ENCODE measurements at regions not wholly inside any gene's neighbourhood (a gene's known extent, or its start where the extent isn't known, plus 50 kb on each side); places are given as distances from the start of the nearest gene placed in this dataset.

DNA sequence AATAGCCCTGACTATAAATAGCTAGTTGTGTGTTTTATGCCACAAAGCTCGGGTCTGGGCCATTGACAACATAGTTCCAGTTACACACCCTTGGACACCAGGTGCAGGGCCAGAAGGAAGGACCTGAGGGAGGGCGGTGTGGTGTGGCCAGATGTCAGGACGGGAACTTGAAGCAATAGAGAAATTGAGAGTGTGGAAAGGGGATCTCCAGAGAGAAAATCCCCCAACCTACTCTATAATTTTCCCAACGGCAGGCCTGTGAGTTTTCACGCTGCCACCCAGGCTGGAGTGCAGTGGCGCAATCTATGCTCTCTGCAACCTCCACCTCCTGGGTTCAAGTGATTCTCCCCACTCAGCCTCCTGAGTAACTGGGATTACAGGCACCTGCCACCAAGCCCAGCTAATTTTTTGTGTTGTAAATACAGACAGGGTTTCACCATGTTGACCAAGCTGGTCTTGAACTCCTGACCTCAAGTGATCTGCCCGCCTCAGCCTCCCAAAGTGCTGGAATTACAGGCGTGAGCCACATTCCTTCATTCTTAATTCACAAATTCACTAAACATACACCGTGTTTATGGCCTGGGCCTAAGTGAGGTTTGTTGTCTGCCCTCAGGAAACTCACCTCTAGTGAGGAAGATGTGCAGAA, 70.8 kb upstream of the KLF13 start:
- DNase-seq (ENCODE audit: low read depth in 2 of 2), result no peak

DNA sequence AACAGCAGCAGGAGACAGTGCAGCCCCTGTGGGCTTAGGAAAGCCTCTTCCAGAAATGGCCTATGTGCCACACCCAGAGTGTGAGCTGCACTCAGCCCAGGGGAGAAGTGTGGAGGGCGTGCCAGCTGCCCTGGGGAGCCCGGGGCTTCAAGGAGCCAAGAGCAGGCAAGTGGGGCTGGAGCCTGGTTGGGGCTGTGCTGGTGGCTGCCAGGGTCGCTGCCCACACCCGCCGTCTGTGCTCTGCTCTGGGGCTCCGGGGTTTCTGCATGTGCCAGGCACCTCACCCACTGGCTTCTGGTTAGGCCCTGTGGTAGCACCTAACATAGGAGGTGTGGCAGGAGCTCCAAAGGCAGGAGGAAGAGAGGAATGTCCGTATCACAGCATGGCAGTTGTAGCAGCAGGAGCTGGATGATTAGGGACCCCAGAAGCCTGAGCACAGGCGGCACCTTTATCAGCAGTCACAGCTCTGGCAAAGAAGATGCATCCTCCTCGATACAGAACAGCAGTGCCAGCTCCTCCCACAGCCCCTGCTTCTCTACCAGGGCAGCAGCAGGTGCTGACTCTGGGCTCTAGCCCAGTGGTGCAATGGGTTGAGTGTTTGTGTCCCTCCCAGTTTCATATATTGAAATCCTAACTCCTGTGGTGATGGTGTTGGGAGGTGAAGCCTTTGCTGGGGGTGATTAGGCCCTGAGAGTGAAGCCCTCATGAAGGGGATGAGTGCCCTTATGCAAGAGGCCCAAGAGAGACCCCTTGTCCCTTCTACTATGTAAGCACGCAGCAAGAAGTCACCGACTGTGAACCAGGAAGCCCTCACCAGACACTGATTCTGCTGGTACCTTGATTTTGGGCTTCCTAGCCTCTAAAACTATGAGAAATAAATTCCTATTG, 70.0 kb upstream of the KLF13 start:
- DNase-seq (ENCODE audit: low read depth in 2 of 2), result no peak
- TF ChIP-seq, protein P1, sequence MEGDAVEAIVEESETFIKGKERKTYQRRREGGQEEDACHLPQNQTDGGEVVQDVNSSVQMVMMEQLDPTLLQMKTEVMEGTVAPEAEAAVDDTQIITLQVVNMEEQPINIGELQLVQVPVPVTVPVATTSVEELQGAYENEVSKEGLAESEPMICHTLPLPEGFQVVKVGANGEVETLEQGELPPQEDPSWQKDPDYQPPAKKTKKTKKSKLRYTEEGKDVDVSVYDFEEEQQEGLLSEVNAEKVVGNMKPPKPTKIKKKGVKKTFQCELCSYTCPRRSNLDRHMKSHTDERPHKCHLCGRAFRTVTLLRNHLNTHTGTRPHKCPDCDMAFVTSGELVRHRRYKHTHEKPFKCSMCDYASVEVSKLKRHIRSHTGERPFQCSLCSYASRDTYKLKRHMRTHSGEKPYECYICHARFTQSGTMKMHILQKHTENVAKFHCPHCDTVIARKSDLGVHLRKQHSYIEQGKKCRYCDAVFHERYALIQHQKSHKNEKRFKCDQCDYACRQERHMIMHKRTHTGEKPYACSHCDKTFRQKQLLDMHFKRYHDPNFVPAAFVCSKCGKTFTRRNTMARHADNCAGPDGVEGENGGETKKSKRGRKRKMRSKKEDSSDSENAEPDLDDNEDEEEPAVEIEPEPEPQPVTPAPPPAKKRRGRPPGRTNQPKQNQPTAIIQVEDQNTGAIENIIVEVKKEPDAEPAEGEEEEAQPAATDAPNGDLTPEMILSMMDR (IDR thresholded peaks at IDR 0.05; ENCODE audit: low read depth, low read length), result no peak
- H3K4me3 ChIP-seq (replicated peaks in 1 of 2; ENCODE audit: low read depth in 2 of 2, low read length in 2 of 2), result no peak overlapping the region

More for the DNA sequence above, 70.8 kb upstream of the KLF13 start:
- TF ChIP-seq, protein P1 (IDR thresholded peaks at IDR 0.05; ENCODE audit: low read depth, low read length), result no peak
- no peak overlapping the region for H3K4me3 ChIP-seq (replicated peaks in 1 of 2; ENCODE audit: low read depth in 2 of 2, low read length in 2 of 2)

DNA sequence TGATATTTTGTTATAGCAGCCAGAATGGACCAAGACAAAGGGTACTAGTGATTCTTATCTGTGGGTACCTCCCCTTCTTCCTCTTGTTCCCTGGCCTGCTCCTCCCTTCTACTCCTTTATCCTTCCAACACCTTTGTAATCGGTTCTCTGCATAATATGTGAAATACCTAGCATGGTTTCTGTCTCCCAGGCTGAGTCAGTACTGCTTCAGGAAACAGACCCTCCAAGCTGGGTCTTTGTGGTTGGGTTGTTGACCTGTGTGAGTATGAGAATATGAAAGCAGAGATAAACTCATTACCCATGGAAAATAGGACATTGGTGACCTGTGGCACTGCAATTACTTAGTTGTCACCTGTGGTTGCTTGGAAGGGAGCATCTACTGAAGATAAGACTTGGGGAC, 69.3 kb upstream of the KLF13 start:
- H3K4me3 ChIP-seq (replicated peaks in 1 of 2; ENCODE audit: low read depth in 2 of 2, low read length in 2 of 2), result no peak overlapping the region
- TF ChIP-seq, protein P1 (IDR thresholded peaks at IDR 0.05; ENCODE audit: low read depth, low read length), result no peak
- DNase-seq (ENCODE audit: low read depth in 2 of 2), result no peak

DNA sequence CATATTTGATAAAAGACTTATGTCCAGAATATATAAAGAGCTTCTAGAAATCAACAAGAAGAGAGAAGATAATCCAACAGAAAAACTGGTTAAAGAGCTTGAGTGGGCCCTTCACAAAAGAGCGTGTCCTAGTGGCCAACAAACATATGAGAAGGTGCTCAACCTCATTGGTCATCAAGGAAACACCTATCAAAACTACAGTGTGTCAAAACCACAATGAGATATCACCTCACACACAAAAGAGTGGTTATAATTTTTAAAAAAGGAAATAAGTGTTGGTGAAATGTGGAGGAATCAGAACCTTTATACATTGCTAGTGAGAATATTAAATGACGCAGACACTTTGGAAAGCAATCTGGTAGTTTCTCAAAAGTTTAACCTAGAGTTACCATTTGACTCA, 68.4 kb upstream of the KLF13 start:
- DNase-seq (ENCODE audit: low read depth in 2 of 2), result no peak

DNA sequence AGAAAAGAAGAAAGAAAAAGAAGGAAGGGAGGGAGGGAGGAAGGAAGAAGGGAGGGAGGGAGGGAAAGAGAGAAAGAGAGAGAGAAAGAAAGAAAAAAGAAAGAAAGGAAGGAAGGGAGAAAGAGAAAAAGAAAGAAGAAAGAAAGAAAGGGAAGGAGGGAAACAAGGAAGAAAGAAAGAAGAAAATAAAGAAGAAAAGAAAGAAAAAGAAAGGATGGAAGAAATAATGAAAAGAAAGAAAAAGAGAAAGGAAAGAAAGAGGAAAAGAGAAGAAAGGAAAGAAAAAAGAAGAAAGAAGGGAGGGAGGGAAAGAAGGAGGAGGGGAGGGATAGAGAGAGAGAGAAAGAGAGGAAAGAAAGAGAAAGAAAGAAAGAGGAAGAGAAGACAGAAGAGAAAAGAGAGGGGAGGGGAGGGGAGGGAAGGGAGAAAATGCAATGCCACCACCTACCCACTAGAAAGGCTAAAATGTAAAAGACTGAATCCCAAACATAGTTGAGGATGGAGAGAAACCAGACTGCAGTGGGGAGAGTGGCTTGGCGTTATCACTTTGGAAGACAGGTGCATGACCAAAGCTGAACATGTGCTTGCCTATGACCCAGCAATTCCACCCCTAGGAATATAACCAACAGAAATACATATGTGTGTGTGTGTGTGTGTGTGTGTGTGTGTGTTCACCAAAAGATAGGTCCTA, 66.9 kb upstream of the KLF13 start:
- TF ChIP-seq, protein P1 (IDR thresholded peaks at IDR 0.05; ENCODE audit: low read depth, low read length), result no peak
- no peak overlapping the region for H3K4me3 ChIP-seq (replicated peaks in 1 of 2; ENCODE audit: low read depth in 2 of 2, low read length in 2 of 2)
- DNase-seq (ENCODE audit: low read depth in 2 of 2), result no peak

More for the DNA sequence above, 68.4 kb upstream of the KLF13 start:
- TF ChIP-seq, protein P1 (IDR thresholded peaks at IDR 0.05; ENCODE audit: low read depth, low read length), result no peak
- H3K4me3 ChIP-seq (replicated peaks in 1 of 2; ENCODE audit: low read depth in 2 of 2, low read length in 2 of 2), result no peak overlapping the region

DNA sequence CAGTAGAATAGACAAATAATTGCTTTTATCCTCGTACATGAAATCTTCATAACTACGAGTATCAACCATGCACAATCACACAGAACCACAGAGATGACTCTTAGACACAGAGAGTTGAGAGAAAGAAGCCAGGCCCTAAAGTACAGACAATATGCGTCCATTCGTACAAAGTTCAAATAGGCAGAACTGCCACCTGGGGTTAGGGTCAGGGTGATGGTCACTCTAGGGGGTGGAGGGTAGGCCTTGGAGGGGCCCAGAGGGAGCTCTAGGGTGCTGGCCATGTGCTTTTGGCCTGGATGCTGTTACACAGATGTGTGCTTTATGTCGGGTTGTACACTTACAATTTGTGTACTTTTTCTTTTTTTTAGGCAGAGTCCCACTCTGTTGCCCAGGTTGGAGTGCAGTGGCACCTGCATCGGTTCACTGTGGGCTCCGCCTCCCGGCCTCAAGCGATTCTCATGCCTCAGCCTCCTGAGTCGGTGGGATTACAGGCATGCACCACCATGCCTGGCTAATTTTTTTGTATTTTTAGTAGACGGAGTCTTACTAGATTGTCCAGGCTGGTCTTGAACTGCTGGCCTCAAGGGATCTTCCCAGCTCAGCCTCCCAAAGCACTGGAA, 65.9 kb upstream of the KLF13 start:
- no peak overlapping the region for H3K4me3 ChIP-seq (replicated peaks in 1 of 2; ENCODE audit: low read depth in 2 of 2, low read length in 2 of 2)
- DNase-seq (ENCODE audit: low read depth in 2 of 2), result no peak
- TF ChIP-seq, protein P1 (IDR thresholded peaks at IDR 0.05; ENCODE audit: low read depth, low read length), result no peak

Data from cardiac fibroblast (primary cell).